ENCODE measurements at regions not wholly inside any gene's neighbourhood (a gene's known extent, or its start where the extent isn't known, plus 50 kb on each side); places are given as distances from the start of the nearest gene placed in this dataset.

- no peak for DNase-seq
These were observed 112.8 kb upstream of the SLC25A48 start for GRCh38 chr5:135721548-135722090.

- DNase-seq: no peak
These were observed 114.3 kb upstream of the SLC25A48 start for GRCh38 chr5:135720191-135720590.

- no peak for DNase-seq
These were observed 114.9 kb upstream of the SLC25A48 start for GRCh38 chr5:135719428-135720063.

GRCh38 chr5:135718651-135719050 is 115.8 kb upstream of the SLC25A48 start:
- DNase-seq: no peak

- DNase-seq: no peak
These were observed 116.3 kb upstream of the SLC25A48 start for GRCh38 chr5:135718151-135718550.

GRCh38 chr5:135715267-135716055 is 119.0 kb upstream of the SLC25A48 start:
- peak; percentile 77 for DNase-seq

- peak; percentile 59 for DNase-seq
These were observed 120.2 kb upstream of the SLC25A48 start for GRCh38 chr5:135714126-135714894.

GRCh38 chr5:135713161-135713915 is 121.1 kb upstream of the SLC25A48 start:
- DNase-seq: no peak

GRCh38 chr5:135711911-135712310 is 122.6 kb upstream of the SLC25A48 start:
- DNase-seq: peak; percentile 61

GRCh38 chr5:135710045-135710675 is 124.3 kb upstream of the SLC25A48 start:
- DNase-seq: peak; percentile 87

- DNase-seq: no peak
These were observed 125.3 kb upstream of the SLC25A48 start for GRCh38 chr5:135709208-135709575.

GRCh38 chr5:135708481-135709207 is 125.8 kb upstream of the SLC25A48 start:
- no peak for DNase-seq

GRCh38 chr5:135707302-135707701 is 127.2 kb upstream of the SLC25A48 start:
- no peak for DNase-seq

- DNase-seq: no peak
These were observed 127.6 kb upstream of the SLC25A48 start for GRCh38 chr5:135706893-135707292.

GRCh38 chr5:135706474-135706873 is 127.7 kb upstream of the CXCL14 start:
- DNase-seq: no peak

- peak; percentile 52 for DNase-seq
These were observed 127.2 kb upstream of the CXCL14 start for GRCh38 chr5:135705941-135706466.

- peak; percentile 34 for DNase-seq
These were observed 126.4 kb upstream of the CXCL14 start for GRCh38 chr5:135705141-135705631.

- no peak for DNase-seq
These were observed 125.8 kb upstream of the CXCL14 start for GRCh38 chr5:135704616-135705015.

GRCh38 chr5:135703016-135703550 is 124.3 kb upstream of the CXCL14 start:
- no peak for DNase-seq

- DNase-seq: no peak
These were observed 123.4 kb upstream of the CXCL14 start for GRCh38 chr5:135702191-135702590.

GRCh38 chr5:135700731-135701130 is 121.9 kb upstream of the CXCL14 start:
- peak; percentile 9 for DNase-seq
